ENCODE measurements at regions not wholly inside any gene's neighbourhood (a gene's known extent, or its start where the extent isn't known, plus 50 kb on each side); places are given as distances from the start of the nearest gene placed in this dataset.

GRCh38 chr4:164483711-164484110 is 270.2 kb upstream of the SMIM31 start:
- H2BK15ac ChIP-seq (ENCODE audit: low read length): no peak overlapping the region
- H3K9me3 ChIP-seq (ENCODE audit: insufficient read depth in 2 of 2, low read depth in 1 of 2, low read length in 1 of 2): no peaks in the 10 kb centered on the region
- FAIRE-seq (no peak), DNase-seq (ENCODE audit: low read depth in 1 of 2, low spot score in 2 of 2) (no peak)
- no peak overlapping the region for H2BK20ac ChIP-seq (ENCODE audit: low read length)
- ChIA-PET CTCF (ENCODE audit: partially characterized antibody) (interaction anchor here (1.0 kb wide), 1 partner anchor 19 kb away, joined by 3 read pairs; no protein-coding TSS in a partner anchor), POLR2A (ENCODE audit: partially characterized antibody) (no interaction called here)
- no peak overlapping the region for H2AK5ac ChIP-seq (ENCODE audit: low read depth, low read length)
- no peak overlapping the region for H3K23ac ChIP-seq (ENCODE audit: insufficient read length)
- peak overlapping the region; percentile 70; the same call in 1 of the 2 replicates for H2AFZ ChIP-seq (ENCODE audit: low read length)
- no peak overlapping the region for H3K27ac ChIP-seq (ENCODE audit: low read depth, low read length)
- no peak overlapping the region for H3K9ac ChIP-seq (replicated peaks in 1 of 4; ENCODE audit: extremely low read depth in 1 of 4, low read depth in 3 of 4, low read length in 3 of 4)
- H3K14ac ChIP-seq (ENCODE audit: insufficient read length): no peak overlapping the region
- H3K4me3 ChIP-seq (ENCODE audit: extremely low read depth in 1 of 4, insufficient read depth in 2 of 4, low read depth in 3 of 4, low read length in 4 of 4): no peak overlapping the region
- no peak overlapping the region for H4K91ac ChIP-seq (replicated peaks; ENCODE audit: insufficient read length, low read length)
- no peak overlapping the region for H3K4me2 ChIP-seq (ENCODE audit: insufficient read depth in 1 of 2, low read depth in 2 of 2, low read length in 2 of 2)
- H3K27me3 ChIP-seq (replicated peaks in 1 of 4; ENCODE audit: control insufficient read depth in 3 of 4, extremely low read depth in 1 of 4, insufficient read depth in 3 of 4, low read length in 3 of 4): no peaks in the 10 kb centered on the region
- H3K79me2 ChIP-seq (ENCODE audit: control insufficient read depth in 1 of 2, insufficient read depth in 2 of 2, low read length in 2 of 2): no peaks in the 10 kb centered on the region
- H4K5ac ChIP-seq (ENCODE audit: insufficient read length, low read depth, low read length): no peak overlapping the region
- no peak overlapping the region for H3K18ac ChIP-seq (ENCODE audit: extremely low read depth, low read length)
- H3K36me3 ChIP-seq (ENCODE audit: control insufficient read depth in 2 of 4, insufficient read depth in 4 of 4, low read length in 3 of 4): no peaks in the 10 kb centered on the region
- H4K8ac ChIP-seq (ENCODE audit: extremely low read depth, insufficient read depth, low read length): no peak overlapping the region
- WGBS, 2 experiments (ENCODE audit: extremely low coverage in 1 of 2, insufficient coverage in 1 of 2, insufficient read length in 1 of 2, insufficient replicate concordance in 2 of 2, low coverage in 1 of 2, low lambda C conversion rate in 2 of 2, missing lambda C conversion rate in 1 of 2): 77% methylated on average over 5 of the region's 5 CpGs; no CpG with 5 or more reads in 1 of the 2 experiments
- H3K4ac ChIP-seq (replicated peaks; ENCODE audit: insufficient read length, low read depth, low read length): no peak overlapping the region
- H2BK5ac ChIP-seq (ENCODE audit: low read depth, low read length): no peak overlapping the region
- no peak for TF ChIP-seq ATF3 (IDR thresholded peaks at IDR 0.05; ENCODE audit: insufficient read depth, low read depth, low read length)
- no peak for TF ChIP-seq KDM4A (IDR thresholded peaks at IDR 0.05; ENCODE audit: low read depth, low read length, severe bottlenecking)
- TF ChIP-seq CHD1 (IDR thresholded peaks at IDR 0.05; ENCODE audit: low read depth, low read length): no peak
- TF ChIP-seq PHF8 (conservative IDR thresholded peaks at IDR 0.05; ENCODE audit: low read depth, low read length): no peak
- no peak overlapping the region for H2BK120ac ChIP-seq (replicated peaks; ENCODE audit: low read depth, low read length)
- H2BK12ac ChIP-seq (ENCODE audit: low read depth, low read length): no peak overlapping the region
- H3K23me2 ChIP-seq (ENCODE audit: low read depth, low read length): no peaks in the 10 kb centered on the region
- H3K79me1 ChIP-seq (ENCODE audit: low read depth, low read length): no peaks in the 10 kb centered on the region
- no peaks in the 10 kb centered on the region for H4K20me1 ChIP-seq (replicated peaks in 1 of 2; ENCODE audit: control insufficient read depth in 1 of 2, insufficient read depth in 2 of 2, low read length in 2 of 2)
- no peaks in the 10 kb centered on the region for H3K4me1 ChIP-seq (replicated peaks in 1 of 4; ENCODE audit: control insufficient read depth in 3 of 4, insufficient read depth in 4 of 4, low read length in 3 of 4)
- H3K56ac ChIP-seq (replicated peaks; ENCODE audit: insufficient read length, low read depth, low read length): no peak overlapping the region

Measured in H1 (cell line).